ENCODE measurements at regions not wholly inside any gene's neighbourhood (a gene's known extent, or its start where the extent isn't known, plus 50 kb on each side); places are given as distances from the start of the nearest gene placed in this dataset.

- Histone ChIP-seq H3K36me3 (no peaks in the 10 kb centered on the region), H3K4me1 (no peaks in the 10 kb centered on the region), H3K9me3 (no peaks in the 10 kb centered on the region), H3K27ac (no peak overlapping the region), H3K4me3 (no peak overlapping the region), H3K27me3 (no peaks in the 10 kb centered on the region)
- no peak for DNase-seq
- intact Hi-C loops (cut with DNase I; ENCODE audit: low total_unique reads): no loop called here
- no peak for TF ChIP-seq CTCF (IDR thresholded peaks at IDR 0.05)
Observed at GRCh38 chr4:114034189-114034588, 54.7 kb upstream of the ARSJ start.

GRCh38 chr4:114036426-114036825 lies 57.0 kb upstream of the ARSJ start:
- H3K27me3 ChIP-seq: no peaks in the 10 kb centered on the region
- no peaks in the 10 kb centered on the region for H3K9me3 ChIP-seq
- H3K4me3 ChIP-seq: no peak overlapping the region
- TF ChIP-seq CTCF (IDR thresholded peaks at IDR 0.05): no peak
- intact Hi-C loops (cut with DNase I; ENCODE audit: low total_unique reads): no loop called here
- DNase-seq: no peak
- no peak overlapping the region for H3K27ac ChIP-seq
- H3K36me3 ChIP-seq: no peaks in the 10 kb centered on the region
- no peaks in the 10 kb centered on the region for H3K4me1 ChIP-seq

GRCh38 chr4:114036864-114037263 lies 57.4 kb upstream of the ARSJ start:
- no peaks in the 10 kb centered on the region for H3K36me3 ChIP-seq
- H3K27me3 ChIP-seq: no peaks in the 10 kb centered on the region
- no peak overlapping the region for H3K4me3 ChIP-seq
- H3K27ac ChIP-seq: no peak overlapping the region
- H3K9me3 ChIP-seq: no peaks in the 10 kb centered on the region
- H3K4me1 ChIP-seq: no peaks in the 10 kb centered on the region
- no peak for TF ChIP-seq CTCF (IDR thresholded peaks at IDR 0.05)
- intact Hi-C loops (cut with DNase I; ENCODE audit: low total_unique reads): no loop called here
- no peak for DNase-seq

DNA sequence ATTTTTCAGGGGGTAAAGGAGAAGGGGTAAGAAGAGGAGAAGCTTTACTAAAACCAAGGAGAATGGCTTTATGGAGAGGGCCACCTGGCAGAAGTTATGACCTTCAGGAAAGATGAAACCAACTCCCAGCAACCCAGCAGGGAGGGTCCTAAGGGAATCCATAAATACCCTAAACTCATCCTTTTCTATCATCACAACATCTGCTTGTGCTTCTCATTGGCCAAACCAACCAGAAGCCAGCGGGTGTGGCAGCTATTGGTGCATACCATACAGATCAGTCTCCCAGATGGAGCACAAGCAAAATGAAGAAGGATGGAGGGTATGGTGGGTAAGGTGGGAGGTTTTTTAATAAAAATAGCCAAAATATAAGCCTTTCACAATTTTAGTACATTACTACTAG lies 58.5 kb upstream of the ARSJ start:
- no peak overlapping the region for H3K27ac ChIP-seq
- H3K4me3 ChIP-seq: no peak overlapping the region
- TF ChIP-seq CTCF (IDR thresholded peaks at IDR 0.05): no peak
- no peaks in the 10 kb centered on the region for H3K9me3 ChIP-seq
- H3K27me3 ChIP-seq: no peaks in the 10 kb centered on the region
- no peaks in the 10 kb centered on the region for H3K36me3 ChIP-seq
- intact Hi-C loops (cut with DNase I; ENCODE audit: low total_unique reads): no loop called here
- DNase-seq: no peak
- H3K4me1 ChIP-seq: no peaks in the 10 kb centered on the region

DNA sequence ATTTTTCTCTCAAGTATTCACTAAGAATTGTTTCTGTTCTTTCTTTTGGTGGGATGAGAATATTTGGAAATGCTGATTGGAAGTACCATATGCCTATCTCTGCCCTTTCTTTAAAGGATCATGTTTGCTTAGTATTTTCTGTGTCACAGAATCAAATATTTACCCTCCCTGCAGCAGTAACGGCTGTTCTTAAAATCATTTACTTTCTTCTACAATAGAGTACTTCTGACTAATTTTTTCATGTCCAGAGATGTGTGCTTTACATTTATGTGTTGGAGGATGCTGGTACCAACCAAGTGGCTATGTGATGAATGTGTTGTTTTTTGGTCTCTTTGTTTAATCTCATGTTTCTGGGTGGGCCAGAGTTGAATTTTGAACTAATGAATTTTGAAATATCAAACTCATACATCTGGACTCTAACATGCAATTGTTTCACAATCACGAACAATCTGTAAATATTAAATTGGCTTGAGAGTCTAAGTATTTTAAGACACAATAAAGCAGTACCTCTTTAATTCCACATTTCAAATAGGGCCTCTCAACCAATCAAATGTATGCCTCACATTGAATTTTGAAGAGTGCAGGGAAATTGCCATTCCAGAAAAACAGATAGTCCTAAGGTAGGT lies 59.4 kb upstream of the ARSJ start:
- Histone ChIP-seq H3K27me3 (no peaks in the 10 kb centered on the region), H3K27ac (no peak overlapping the region), H3K36me3 (no peaks in the 10 kb centered on the region), H3K9me3 (no peaks in the 10 kb centered on the region), H3K4me3 (no peak overlapping the region), H3K4me1 (no peaks in the 10 kb centered on the region)
- intact Hi-C loops (cut with DNase I; ENCODE audit: low total_unique reads): no loop called here
- no peak for DNase-seq
- no peak for TF ChIP-seq CTCF (IDR thresholded peaks at IDR 0.05)

All from tibial artery (tissue), 4 donors.